Lung (tissue), 11 donors: ENCODE measurements at regions not wholly inside any gene's neighbourhood (a gene's known extent, or its start where the extent isn't known, plus 50 kb on each side); places are given as distances from the start of the nearest gene placed in this dataset.

Experiments
- ATAC-seq: fragments of 200-7000 bp; cut with Tn5 transposase; one replicate; pipeline ENCODE4 v1.9.1; 2020; ENCODE audit warnings: moderate number of reproducible peaks; ENCODE audit not compliant: insufficient read depth, low FRiP score
- DNase-seq, 3 donors: peaks; one replicate each; pipeline ENCODE4 v3.0.0-alpha.2; 2013 to 2017
- H3K27ac ChIP-seq, 2 donors: one replicate each; pipeline ENCODE4 v1.5.1; 2013; ENCODE audit warnings: mild to moderate bottlenecking in 2 of 2, moderate library complexity in 2 of 2, control low read depth in 1 of 2, inconsistent platforms in 1 of 2, low read depth in 1 of 2, low read length in 1 of 2
- H3K27me3 ChIP-seq, 3 donors: one replicate each; pipeline ENCODE4 v1.5.1; 2013; ENCODE audit warnings: low read length in 2 of 3; ENCODE audit not compliant: control insufficient read depth in 3 of 3, insufficient read depth in 3 of 3
- H3K36me3 ChIP-seq, 4 donors: one replicate each; pipeline ENCODE4 v1.5.1; 2013; ENCODE audit warnings: low read length in 4 of 4, mild to moderate bottlenecking in 1 of 4, moderate library complexity in 1 of 4; ENCODE audit not compliant: control insufficient read depth in 4 of 4, insufficient read depth in 4 of 4
- H3K4me1 ChIP-seq, 5 donors: one replicate each; pipeline ENCODE4 v1.5.1; 2013; ENCODE audit warnings: low read length in 5 of 5, mild to moderate bottlenecking in 2 of 5, moderate library complexity in 1 of 5; ENCODE audit not compliant: control insufficient read depth in 5 of 5, insufficient read depth in 5 of 5
- H3K4me3 ChIP-seq: one replicate; pipeline ENCODE4 v1.5.1; 2013; ENCODE audit warnings: mild to moderate bottlenecking, control low read depth, moderate library complexity
- H3K9ac ChIP-seq, 2 donors: one replicate each; pipeline ENCODE4 v1.5.1; 2013; ENCODE audit warnings: low read length in 2 of 2, control low read depth in 1 of 2; ENCODE audit not compliant: insufficient read depth in 1 of 2
- H3K9me3 ChIP-seq, 4 donors: one replicate each; pipeline ENCODE4 v1.5.1; 2013; ENCODE audit warnings: low read length in 3 of 4, mild to moderate bottlenecking in 1 of 4, moderate library complexity in 1 of 4; ENCODE audit not compliant: control insufficient read depth in 4 of 4, insufficient read depth in 3 of 4
- CTCF ChIP-seq: IDR thresholded peaks from 2 replicates; pipeline ENCODE4 v1.5.1; 2012; ENCODE audit warnings: mild to moderate bottlenecking; ENCODE audit errors: control extremely low read depth, extremely low read depth
- WGBS, 2 donors: extraction: QIAGEN DNeasy Blood & Tissue Kit; methylation state at CpG; one replicate each; pipeline ENCODE4 v1.1.7; 2013; 5-methylcytosine and 5-hydroxymethylcytosine counted together
- donor health status: control.
- donor health status: control.
- donor health status: Bipolar disorder and iron deficiency.
- donor health status: healthy.
- donor health status: DM: yes; HTN: yes; CAD: no.

DNA sequence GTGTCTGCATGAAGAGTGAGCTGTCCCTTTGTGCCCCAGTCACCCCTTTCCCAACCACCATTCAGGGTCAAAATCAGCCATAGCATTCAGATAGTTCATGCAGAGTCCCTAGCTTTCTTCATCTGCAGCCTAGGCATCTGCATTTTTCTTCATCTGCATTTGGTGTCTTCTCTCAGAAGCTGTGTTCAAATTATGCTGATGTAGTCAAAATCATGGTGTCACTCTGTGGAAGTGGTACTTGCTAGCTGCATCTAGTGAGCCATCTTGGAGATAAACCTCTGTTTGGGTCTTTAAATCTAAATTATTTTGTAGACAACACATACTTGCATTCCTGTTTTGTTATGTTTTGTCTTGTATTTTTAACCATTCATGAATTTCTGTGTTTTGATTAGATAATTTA lies 119.8 kb downstream of the DDX3Y start:
- no peak for ATAC-seq
- TF ChIP-seq CTCF: no peak
- Histone ChIP-seq H3K36me3 (no peaks in the 10 kb centered on the region), H3K27ac (no peak overlapping the region), H3K4me1 (no peaks in the 10 kb centered on the region), H3K27me3 (no peaks in the 10 kb centered on the region), H3K9me3 (no peaks in the 10 kb centered on the region), H3K4me3 (no peak overlapping the region), H3K9ac (no peak overlapping the region)
- no peak for DNase-seq

GRCh38 chrY:13026906-13027305 lies 122.2 kb downstream of the DDX3Y start:
- Histone ChIP-seq H3K9me3 (no peaks in the 10 kb centered on the region), H3K9ac (no peak overlapping the region), H3K27ac (no peak overlapping the region), H3K36me3 (no peaks in the 10 kb centered on the region), H3K27me3 (no peaks in the 10 kb centered on the region), H3K4me1 (no peaks in the 10 kb centered on the region), H3K4me3 (no peak overlapping the region)
- ATAC-seq: no peak
- 92% methylated on average over 2 of the region's 2 CpGs; no CpG with 5 or more reads in 1 of the 2 donors for WGBS, 2 donors
- no peak for DNase-seq
- no peak for TF ChIP-seq CTCF

DNA sequence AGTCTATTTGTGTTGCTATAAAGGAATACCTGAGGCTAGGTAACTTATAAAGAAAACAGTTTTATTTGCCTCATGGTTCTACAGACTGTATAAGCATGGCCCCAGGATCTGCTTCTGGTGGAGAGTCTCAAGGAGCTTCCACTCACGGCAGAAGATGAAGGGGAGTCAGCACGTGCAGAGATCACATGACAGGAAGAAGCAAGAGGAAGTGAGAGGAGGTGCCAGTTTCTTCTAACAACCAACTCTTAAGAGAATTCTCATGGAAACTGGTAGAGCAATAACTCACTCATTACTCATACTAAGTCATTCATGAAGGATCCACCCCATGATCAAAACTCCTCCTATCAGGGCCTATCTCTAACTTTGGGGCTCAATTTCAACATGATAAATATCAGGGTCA lies 135.6 kb downstream of the DDX3Y start:
- Histone ChIP-seq H3K9ac (no peak overlapping the region), H3K9me3 (no peaks in the 10 kb centered on the region), H3K36me3 (no peaks in the 10 kb centered on the region), H3K27me3 (no peaks in the 10 kb centered on the region), H3K4me1 (no peaks in the 10 kb centered on the region), H3K4me3 (no peak overlapping the region), H3K27ac (no peak overlapping the region)
- WGBS, 2 donors: 47% methylated on average over 2 of the region's 2 CpGs; no CpG with 5 or more reads in 1 of the 2 donors
- DNase-seq (no peak), ATAC-seq (no peak)
- no peak for TF ChIP-seq CTCF

DNA sequence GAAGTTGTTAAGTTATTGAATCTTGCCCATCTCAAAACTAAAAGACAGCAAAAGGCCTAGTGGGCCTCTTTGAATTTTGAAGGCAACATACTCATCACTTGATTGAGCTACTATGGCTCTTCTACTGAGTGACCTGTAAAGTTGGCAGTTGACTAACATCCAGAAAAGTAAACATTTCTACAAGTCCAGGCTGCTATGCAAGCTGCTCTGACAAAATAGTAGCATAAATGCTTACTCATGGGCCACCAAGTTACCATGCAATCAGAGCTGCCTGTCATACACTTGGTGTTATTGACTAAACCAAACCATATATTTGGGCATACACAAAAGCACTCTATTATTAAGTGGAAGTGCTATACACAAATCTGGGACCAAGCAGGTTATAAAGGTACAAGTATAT lies 148.8 kb downstream of the DDX3Y start:
- Histone ChIP-seq H3K9ac (no peak overlapping the region), H3K36me3 (no peaks in the 10 kb centered on the region), H3K9me3 (no peaks in the 10 kb centered on the region), H3K27me3 (no peaks in the 10 kb centered on the region), H3K4me1 (no peaks in the 10 kb centered on the region), H3K27ac (no peak overlapping the region), H3K4me3 (no peak overlapping the region)
- no peak for TF ChIP-seq CTCF
- ATAC-seq (no peak), DNase-seq (no peak)
